OCI-M1 (cell line): ENCODE measurements at regions not wholly inside any gene's neighbourhood (a gene's known extent, or its start where the extent isn't known, plus 50 kb on each side); places are given as distances from the start of the nearest gene placed in this dataset.

Experiments used
- DNase-seq: peaks from one replicate; lab custom pipeline; 2025; lab: John Stamatoyannopoulos, UW

GRCh38 chr4:104418286-104418685 lies 76.4 kb downstream of the CXXC4 start:
- DNase-seq, result no peak

- DNase-seq, result no peak
Observed at GRCh38 chr4:104417357-104417882, 77.3 kb downstream of the CXXC4 start.

GRCh38 chr4:104416725-104417356 lies 77.9 kb downstream of the CXXC4 start:
- DNase-seq, result no peak

- no peak for DNase-seq
Observed at GRCh38 chr4:104413487-104413886, 81.2 kb downstream of the CXXC4 start.

GRCh38 chr4:104412344-104412743 lies 82.3 kb downstream of the CXXC4 start:
- DNase-seq, result no peak

- no peak for DNase-seq
Observed at GRCh38 chr4:104411502-104411901, 83.2 kb downstream of the CXXC4 start.

GRCh38 chr4:104408878-104409277 lies 85.8 kb downstream of the CXXC4 start:
- DNase-seq, result no peak

- DNase-seq, result no peak
Observed at GRCh38 chr4:104404361-104404760, 90.3 kb downstream of the CXXC4 start.

- DNase-seq, result peak; percentile 53
Observed at GRCh38 chr4:104395168-104395614, 99.5 kb downstream of the CXXC4 start.

- DNase-seq, result peak; percentile 83
Observed at GRCh38 chr4:104394406-104395167, 100.1 kb downstream of the CXXC4 start.

GRCh38 chr4:104393655-104394324 lies 100.9 kb downstream of the CXXC4 start:
- peak; percentile 74 for DNase-seq

GRCh38 chr4:104385713-104386112 lies 109.0 kb downstream of the CXXC4 start:
- DNase-seq, result no peak

GRCh38 chr4:104382961-104383360 lies 111.7 kb downstream of the CXXC4 start:
- DNase-seq, result no peak

- no peak for DNase-seq
Observed at GRCh38 chr4:104381729-104382128, 113.0 kb downstream of the CXXC4 start.

- DNase-seq, result no peak
Observed at GRCh38 chr4:104365618-104366017, 129.1 kb downstream of the CXXC4 start.

GRCh38 chr4:104353481-104353880 lies 141.2 kb downstream of the CXXC4 start:
- no peak for DNase-seq

GRCh38 chr4:104352211-104352610 lies 142.5 kb downstream of the CXXC4 start:
- DNase-seq, result peak; percentile 33

GRCh38 chr4:104351706-104352105 lies 143.0 kb downstream of the CXXC4 start:
- DNase-seq, result no peak

- no peak for DNase-seq
Observed at GRCh38 chr4:104345598-104346242, 149.0 kb downstream of the CXXC4 start.

GRCh38 chr4:104344342-104344980 lies 150.2 kb downstream of the CXXC4 start:
- DNase-seq, result no peak

GRCh38 chr4:104334410-104334809 lies 160.3 kb downstream of the CXXC4 start:
- peak; percentile 26 for DNase-seq
